Psoas muscle (tissue), 7 donors: ENCODE measurements at regions not wholly inside any gene's neighbourhood (a gene's known extent, or its start where the extent isn't known, plus 50 kb on each side); places are given as distances from the start of the nearest gene placed in this dataset.
"Not testable (repeated sequence)": the region's sequence is repeated elsewhere in the genome, so short reads cannot be mapped to it uniquely, and the experiment has no call there.

ENCODE experiments used
- ATAC-seq, 4 donors: fragments of 200-7000 bp; cut with Tn5 transposase; one replicate each; pipeline ENCODE4 v1.9.1; 2020; ENCODE audit warnings: moderate library complexity in 3 of 4, mild to moderate bottlenecking in 2 of 4
- DNase-seq, 2 donors: peaks; one replicate each; pipeline ENCODE4 v3.0.0-alpha.2; 2020
- H3K27ac ChIP-seq: fragments of 200-600 bp; one replicate; pipeline ENCODE4 v1.8.0; 2022
- H3K27me3 ChIP-seq, 3 donors: fragments of 200-600 bp in 1 of 3; one replicate each; pipeline versions ENCODE4 v1.6.1 to v1.8.0; 2013 to 2022; ENCODE audit warnings: low read length in 2 of 3, mild to moderate bottlenecking in 2 of 3, moderate library complexity in 1 of 3; ENCODE audit not compliant: insufficient read depth in 3 of 3
- H3K36me3 ChIP-seq, 2 donors: fragments of 200-600 bp in 1 of 2; one replicate each; pipeline versions ENCODE4 v1.6.1 to v1.8.0; 2013 to 2022; ENCODE audit warnings: low read depth in 1 of 2, mild to moderate bottlenecking in 1 of 2, moderate library complexity in 1 of 2; ENCODE audit not compliant: insufficient read depth in 1 of 2
- H3K4me1 ChIP-seq: fragments of 200-600 bp; one replicate; pipeline ENCODE4 v1.8.0; 2022
- H3K4me3 ChIP-seq: fragments of 200-600 bp; one replicate; pipeline ENCODE4 v1.8.0; 2022; ENCODE audit warnings: mild to moderate bottlenecking
- H3K9me3 ChIP-seq: fragments of 200-600 bp; one replicate; pipeline ENCODE4 v1.8.0; 2022
- CTCF ChIP-seq: fragments of 200-600 bp; IDR thresholded peaks from one replicate; pipeline ENCODE4 v1.8.0; 2022; ENCODE audit warnings: antibody characterized with exemption
- WGBS, 3 donors: extraction: QIAGEN DNeasy Blood & Tissue Kit; methylation state at CpG; one replicate each; pipeline versions ENCODE4 v1.1.6 to v1.1.7; 2013; 5-methylcytosine and 5-hydroxymethylcytosine counted together
- intact Hi-C, 2 donors: fragments of 100-400 bp; cut with DNase I; formaldehyde crosslinking; loops; one replicate each; pipeline versions ENCODE4 v1.11.0 to v1.14.2; 2022
- donor health status: healthy with polysubstance abuse.
- donor health status: DM: no; HTN: no; CAD: no; lungs with moderate emphysema.
- donor health status: Bipolar disorder and iron deficiency.
- donor health status: healthy.
- donor health status: DM: yes; HTN: yes; CAD: no.
- donor health status: DM: no; HTN: no; CAD: no.
- donor health status: DM: yes; HTN: yes; CAD: no.

GRCh38 chr6:155770856-155771255 lies 315.2 kb upstream of the NOX3 start:
- Histone ChIP-seq H3K4me1 (no peaks in the 10 kb centered on the region), H3K9me3 (peaks cover 4% of the 10 kb centered on the region), H3K27ac (no peak overlapping the region), H3K36me3 (no peaks in the 10 kb centered on the region), H3K4me3 (no peak overlapping the region), H3K27me3 (no peaks in the 10 kb centered on the region)
- no peak for TF ChIP-seq CTCF
- intact Hi-C loops: no loop called here
- DNase-seq: no peak
- ATAC-seq: no peak

- Histone ChIP-seq H3K27ac (no peak overlapping the region), H3K4me3 (no peak overlapping the region), H3K4me1 (no peaks in the 10 kb centered on the region), H3K27me3 (no peaks in the 10 kb centered on the region), H3K9me3 (peaks cover 4% of the 10 kb centered on the region), H3K36me3 (no peaks in the 10 kb centered on the region)
- ATAC-seq (no peak), DNase-seq (no peak)
- TF ChIP-seq CTCF: no peak
- intact Hi-C loops: no loop called here
Measured at GRCh38 chr6:155770313-155770712, 314.7 kb upstream of the NOX3 start.

GRCh38 chr6:155765275-155766194 lies 309.9 kb upstream of the NOX3 start:
- no peaks in the 10 kb centered on the region for H3K36me3 ChIP-seq
- no peak for ATAC-seq
- 78 to 86% (median 79%) methylated on average over 8 of the region's 8 CpGs for WGBS, 3 donors
- no peak overlapping the region for H3K4me3 ChIP-seq
- H3K27me3 ChIP-seq: no peaks in the 10 kb centered on the region
- intact Hi-C loops: no loop called here
- H3K27ac ChIP-seq: no peak overlapping the region
- H3K9me3 ChIP-seq: no peaks in the 10 kb centered on the region
- no peaks in the 10 kb centered on the region for H3K4me1 ChIP-seq
- DNase-seq: no peak
- TF ChIP-seq CTCF: no peak

- no peak for TF ChIP-seq CTCF
- 94 to 97% (median 96%) methylated on average over 3 of the region's 3 CpGs for WGBS, 3 donors
- no peak overlapping the region for H3K4me3 ChIP-seq
- H3K9me3 ChIP-seq: no peaks in the 10 kb centered on the region
- DNase-seq (no peak), ATAC-seq (no peak)
- no peak overlapping the region for H3K27ac ChIP-seq
- intact Hi-C loops: no loop called here
- no peaks in the 10 kb centered on the region for H3K27me3 ChIP-seq
- H3K36me3 ChIP-seq: no peaks in the 10 kb centered on the region
- no peaks in the 10 kb centered on the region for H3K4me1 ChIP-seq
Measured at GRCh38 chr6:155762649-155763048, 307.0 kb upstream of the NOX3 start.

GRCh38 chr6:155755452-155755851 lies 299.8 kb upstream of the NOX3 start:
- Histone ChIP-seq H3K4me3 (no peak overlapping the region), H3K9me3 (peaks cover 4% of the 10 kb centered on the region)
- no peak for ATAC-seq

GRCh38 chr6:155748778-155749177 lies 293.1 kb upstream of the NOX3 start:
- 58 to 80% (median 69%) methylated on average over 2 to 3 of the region's 3 CpGs for WGBS, 3 donors
- H3K4me3 ChIP-seq: not testable (repeated sequence)

More at GRCh38 chr6:155755452-155755851, 299.8 kb upstream of the NOX3 start:
- no peak for TF ChIP-seq CTCF
- Histone ChIP-seq H3K27me3 (no peaks in the 10 kb centered on the region), H3K27ac (no peak overlapping the region), H3K4me1 (no peaks in the 10 kb centered on the region), H3K36me3 (no peaks in the 10 kb centered on the region)
- no peak for DNase-seq
- intact Hi-C loops: no loop called here
- 31 to 40% (median 33%) methylated on average over 3 of the region's 3 CpGs for WGBS, 3 donors

More at GRCh38 chr6:155748778-155749177, 293.1 kb upstream of the NOX3 start:
- H3K27ac ChIP-seq, DNase-seq, H3K9me3 ChIP-seq, ATAC-seq, H3K36me3 ChIP-seq, H3K4me1 ChIP-seq, H3K27me3 ChIP-seq, intact Hi-C loops: not testable (repeated sequence)
